Right ventricle myocardium inferior (tissue), 1 donor: ENCODE measurements at regions not wholly inside any gene's neighbourhood (a gene's known extent, or its start where the extent isn't known, plus 50 kb on each side); places are given as distances from the start of the nearest gene placed in this dataset.
"Not testable (repeated sequence)": the region's sequence is repeated elsewhere in the genome, so short reads cannot be mapped to it uniquely, and the experiment has no call there.

Source experiments
- ATAC-seq: fragments of 200-7000 bp; cut with Tn5 transposase; one replicate; pipeline ENCODE4 v1.9.1; 2020; ENCODE audit warnings: mild to moderate bottlenecking, moderate library complexity
- DNase-seq: peaks from one replicate; pipeline ENCODE4 v3.0.0; 2021; ENCODE audit errors: missing footprints
- intact Hi-C: fragments of 100-400 bp; cut with DNase I; formaldehyde crosslinking; loops from one replicate; pipeline ENCODE4 v1.11.0; 2022
- donor health status: DM: no; HTN: yes; CAD: no; lungs with severe emphysema.

DNA sequence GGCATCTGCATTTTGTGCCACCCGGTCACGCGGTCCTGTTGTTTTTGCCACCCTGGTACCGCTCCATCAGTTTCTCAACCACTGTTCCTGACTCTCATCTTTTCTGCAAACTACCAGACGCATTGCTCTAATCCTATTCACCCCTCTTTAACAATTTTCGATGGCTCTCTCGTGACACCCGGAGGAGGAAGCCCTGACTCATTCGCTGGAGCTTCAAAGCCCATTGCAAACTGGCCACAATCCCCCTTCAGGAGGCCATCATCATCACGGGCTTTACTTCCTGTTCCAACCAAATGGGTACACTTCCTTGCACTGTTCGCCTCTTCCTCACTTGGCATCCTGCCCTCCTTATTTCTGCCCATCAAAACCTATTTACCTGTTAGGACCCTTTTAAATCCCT lies 155.3 kb downstream of the RGS9 start:
- intact Hi-C loops, result loop anchor here (5.0 to 10.0 kb wide), 2 partner anchors 262 to 875 kb away; no protein-coding TSS in a partner anchor
- no peak for ATAC-seq
- no peak for DNase-seq

DNA sequence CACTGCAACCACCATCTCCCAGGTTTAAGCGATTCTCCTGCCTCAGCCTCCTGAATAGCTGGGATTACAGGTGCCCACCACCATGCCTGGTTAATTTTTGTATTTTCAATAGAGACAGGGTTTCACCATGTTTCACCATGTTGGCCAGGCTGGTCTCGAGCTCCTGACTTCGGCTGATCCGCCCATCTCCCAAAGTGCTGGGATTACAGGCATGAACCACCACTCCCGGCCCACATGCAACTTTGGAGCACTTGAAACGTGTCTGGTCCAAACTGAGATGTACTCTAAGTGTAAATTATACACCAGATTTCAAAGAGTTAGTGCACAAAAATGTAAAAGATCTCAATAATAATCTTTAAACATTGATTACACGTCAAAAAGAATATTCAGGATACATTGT lies 154.1 kb downstream of the RGS9 start:
- intact Hi-C loops, result loop anchor here (5.0 to 10.0 kb wide), 2 partner anchors 264 to 876 kb away; no protein-coding TSS in a partner anchor
- ATAC-seq, DNase-seq: not testable (repeated sequence)

DNA sequence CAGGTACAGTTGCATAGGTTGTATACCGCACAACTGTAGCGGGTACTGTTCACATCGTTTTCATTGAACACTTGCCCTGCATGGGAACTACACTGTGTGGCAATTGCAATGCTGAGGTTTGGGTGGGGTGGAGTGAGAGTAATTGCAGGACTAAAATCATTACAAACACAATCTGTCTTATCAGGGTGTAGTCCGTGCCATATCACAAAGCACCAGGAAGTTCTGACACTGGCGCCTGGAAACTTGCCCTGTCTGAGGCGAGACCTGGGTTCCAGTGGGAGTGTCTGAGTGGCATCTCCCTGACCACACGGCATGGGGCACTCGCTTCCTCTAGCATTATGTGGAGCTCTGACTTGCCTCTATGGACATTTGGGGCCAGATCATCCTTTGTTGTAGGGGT lies 153.4 kb downstream of the RGS9 start:
- intact Hi-C loops, result loop anchor here (5.0 to 10.0 kb wide), 2 partner anchors 264 to 877 kb away; no protein-coding TSS in a partner anchor
- no peak for DNase-seq
- ATAC-seq, result no peak

DNA sequence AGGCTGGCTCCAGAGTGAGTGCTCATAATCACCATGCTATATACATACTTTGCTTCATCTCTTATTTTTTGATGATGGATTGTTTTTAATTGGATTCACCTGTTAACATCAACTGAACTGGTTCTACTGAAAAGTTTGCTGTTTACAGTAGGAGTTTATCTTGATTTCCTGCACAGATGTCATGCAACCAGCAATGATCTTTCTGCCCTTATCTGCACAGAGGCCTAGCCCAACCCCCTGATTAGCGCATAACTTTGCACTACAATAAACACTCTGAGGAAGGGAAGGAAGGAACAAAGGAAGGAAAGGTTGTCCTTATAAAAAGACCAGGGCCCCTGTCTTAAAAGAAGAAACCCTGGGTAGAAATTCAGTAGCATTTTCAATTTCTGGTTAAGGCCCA lies 152.9 kb downstream of the RGS9 start:
- ATAC-seq (no peak), DNase-seq (no peak)
- intact Hi-C loops, result loop anchor here (5.0 to 10.0 kb wide), 2 partner anchors 265 to 877 kb away; no protein-coding TSS in a partner anchor

DNA sequence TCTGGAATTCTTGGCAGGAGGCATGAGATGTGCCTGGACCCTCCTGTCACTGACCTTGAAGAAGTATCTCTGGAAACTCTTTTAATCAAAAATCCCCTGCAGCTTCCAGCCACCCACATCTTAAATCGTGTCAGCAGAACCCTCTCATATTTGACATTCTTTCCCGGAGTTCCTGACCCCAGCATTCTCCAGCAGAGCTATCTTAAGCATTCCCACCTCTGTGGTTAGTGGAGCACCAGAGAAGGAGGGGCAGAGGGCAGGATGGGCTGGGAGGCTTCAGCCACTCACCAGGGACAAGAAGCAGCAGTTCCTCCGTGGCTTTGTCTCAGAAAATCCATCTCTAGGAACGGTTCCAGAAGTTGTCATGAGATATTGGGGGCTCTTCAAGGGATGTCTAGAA lies 149.9 kb downstream of the RGS9 start:
- no peak for DNase-seq
- no peak for ATAC-seq
- intact Hi-C loops, result no loop called here

DNA sequence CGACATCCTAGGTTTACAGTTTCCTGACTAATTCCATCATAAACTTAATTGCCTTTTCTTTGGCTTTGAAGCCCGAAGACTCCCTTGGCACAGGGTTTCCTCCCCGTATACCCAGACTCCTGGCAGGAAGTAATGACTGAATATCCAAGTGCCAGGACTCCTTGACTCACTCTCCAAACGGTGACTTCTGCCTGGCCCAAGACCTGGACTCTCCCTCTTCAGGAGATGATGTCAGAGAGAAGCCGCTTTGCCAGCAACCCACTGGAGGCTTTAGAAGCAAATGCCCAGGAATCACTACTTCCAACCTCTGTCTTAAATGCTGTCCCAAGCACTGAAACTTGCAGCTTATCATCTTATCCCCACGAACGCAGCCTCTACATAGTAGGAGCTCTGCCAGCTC lies 146.5 kb downstream of the RGS9 start:
- DNase-seq, result no peak
- intact Hi-C loops, result no loop called here

DNA sequence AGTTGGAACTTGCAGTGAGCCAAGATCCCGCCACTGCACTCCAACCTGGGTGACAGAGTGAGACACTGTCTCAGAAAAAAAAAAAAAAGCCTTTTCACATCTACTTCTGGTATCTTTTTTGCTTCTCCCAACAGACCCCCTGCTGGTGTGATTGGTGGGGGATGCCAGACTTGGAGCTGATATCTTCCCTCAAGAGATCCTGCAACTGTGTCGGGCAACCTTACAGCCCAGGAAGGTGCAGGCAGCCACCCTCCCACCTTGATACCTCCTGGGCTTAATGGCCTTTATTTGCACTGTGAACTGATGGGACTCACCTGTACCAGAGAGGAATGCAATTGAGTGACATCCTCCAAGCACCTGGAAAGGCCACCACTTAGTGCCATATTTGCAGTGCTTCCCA lies 142.3 kb downstream of the RGS9 start:
- intact Hi-C loops, result no loop called here
- ATAC-seq (no peak), DNase-seq (no peak)

More for the DNA sequence above, 146.5 kb downstream of the RGS9 start:
- ATAC-seq, result no peak

DNA sequence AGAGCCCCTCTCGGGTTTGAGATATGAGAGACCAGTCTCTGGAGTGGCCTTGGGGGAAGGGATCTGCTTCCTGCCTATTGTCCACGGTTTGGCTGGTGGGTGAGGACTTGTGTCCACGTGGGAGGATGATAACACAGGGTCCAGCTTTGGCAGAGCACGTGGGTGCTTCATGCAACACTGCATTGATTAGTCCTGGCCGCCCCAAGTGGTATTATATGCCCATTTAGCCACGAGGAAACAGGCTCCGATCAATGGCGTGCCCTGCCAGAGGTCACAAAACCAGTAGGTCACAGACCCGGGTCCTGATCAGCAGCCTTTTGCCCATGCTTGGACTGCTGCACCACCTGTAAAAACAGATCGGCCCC lies 141.6 kb downstream of the RGS9 start:
- ATAC-seq (no peak), DNase-seq (no peak)
- intact Hi-C loops, result no loop called here

DNA sequence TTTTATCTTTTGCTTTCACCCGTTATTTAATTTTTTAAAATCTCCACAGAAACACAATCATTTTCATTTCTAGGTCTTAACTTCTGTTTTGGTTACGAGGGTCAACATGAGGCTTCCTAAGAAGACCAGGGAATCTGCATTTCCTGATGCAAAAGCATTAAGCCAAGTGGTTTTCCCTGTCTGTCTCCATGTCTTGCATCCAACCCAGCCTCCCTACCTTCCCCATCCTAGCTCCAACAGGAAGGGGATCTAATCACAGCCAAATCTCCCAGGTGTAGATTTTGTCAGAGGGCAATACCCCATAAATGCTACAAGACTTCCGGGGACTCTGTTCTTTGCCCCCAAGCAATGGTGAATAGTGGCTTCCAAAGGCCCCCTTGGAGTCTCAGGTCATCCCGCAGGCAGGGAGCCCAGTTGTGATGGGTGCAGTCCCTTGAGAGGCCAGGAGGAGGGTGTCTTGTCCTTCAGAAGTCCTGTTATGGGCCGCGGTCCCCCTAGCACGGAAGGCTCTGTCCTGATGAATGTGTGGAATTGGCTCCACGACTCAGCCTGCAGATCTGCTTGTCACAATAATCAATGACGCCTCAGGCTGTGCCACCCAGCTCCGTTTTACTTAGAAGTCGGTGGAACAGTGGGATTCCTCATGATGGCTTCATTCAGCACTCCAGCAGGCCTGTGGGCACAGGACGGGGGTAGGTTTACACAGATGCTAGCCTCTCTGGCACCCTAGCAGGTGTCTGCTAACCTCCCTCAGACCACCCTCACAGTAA lies 141.1 kb downstream of the RGS9 start:
- intact Hi-C loops, result no loop called here
- DNase-seq (no peak), ATAC-seq (peak; percentile 63)

DNA sequence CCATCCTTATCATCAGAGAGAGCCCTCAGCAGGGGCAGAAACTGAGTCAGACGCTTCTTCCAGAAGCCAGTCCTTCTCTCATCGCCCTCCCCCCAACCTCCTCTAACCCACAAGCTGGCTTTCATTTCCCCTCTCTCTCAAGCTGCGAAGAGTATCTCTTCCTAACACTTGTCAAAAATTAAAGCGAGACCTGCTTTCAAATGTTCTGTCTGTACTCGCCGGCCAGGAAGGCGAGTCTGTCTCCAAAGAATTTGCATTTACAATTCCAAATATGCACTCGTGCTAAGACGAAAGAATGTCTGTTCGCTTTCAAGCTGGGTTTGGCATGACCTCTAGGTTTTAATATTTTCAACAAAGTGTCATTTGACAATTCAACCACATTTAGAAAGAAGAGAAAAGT lies 140.4 kb downstream of the RGS9 start:
- ATAC-seq, result no peak
- no peak for DNase-seq
- intact Hi-C loops, result no loop called here
